H9 (cell line): ENCODE measurements at regions not wholly inside any gene's neighbourhood (a gene's known extent, or its start where the extent isn't known, plus 50 kb on each side); places are given as distances from the start of the nearest gene placed in this dataset.

Experiments
- DNase-seq: peaks from one replicate; pipeline ENCODE4 v3.0.0-alpha.2; 2017
- H2AFZ ChIP-seq: one replicate; pipeline ENCODE4 v1.6.1; 2013; ENCODE audit warnings: mild to moderate bottlenecking, low read length, control low read depth, moderate library complexity
- H2AK5ac ChIP-seq: 2 replicates; pipeline ENCODE4 v1.6.1; 2013; ENCODE audit warnings: low read length, control low read depth, mixed read lengths; ENCODE audit not compliant: insufficient read length
- H2BK120ac ChIP-seq: one replicate; pipeline ENCODE4 v1.6.1; 2013; ENCODE audit warnings: low read depth, mild to moderate bottlenecking, low read length, control low read depth, inconsistent platforms; ENCODE audit not compliant: poor library complexity, severe bottlenecking
- H2BK12ac ChIP-seq: 2 replicates; pipeline ENCODE4 v1.6.1; 2013; ENCODE audit warnings: low read length, control low read depth, mixed read lengths, low read depth; ENCODE audit not compliant: insufficient read length
- H2BK15ac ChIP-seq: 2 replicates; pipeline ENCODE4 v1.6.1; 2013; ENCODE audit warnings: low read depth, low read length, control low read depth
- H2BK20ac ChIP-seq: one replicate; pipeline ENCODE4 v1.6.1; 2013; ENCODE audit warnings: low read depth, mild to moderate bottlenecking, low read length, control low read depth, inconsistent platforms; ENCODE audit not compliant: poor library complexity, severe bottlenecking
- H2BK5ac ChIP-seq: 2 replicates; pipeline ENCODE4 v1.6.1; 2013; ENCODE audit warnings: low read length, control low read depth, mixed read lengths; ENCODE audit not compliant: insufficient read length
- H3K14ac ChIP-seq: 2 replicates; pipeline ENCODE4 v1.6.1; 2013; ENCODE audit warnings: low read length, control low read depth; ENCODE audit not compliant: insufficient read depth
- H3K18ac ChIP-seq: 2 replicates; pipeline ENCODE4 v1.6.1; 2013; ENCODE audit warnings: low read depth, mild to moderate bottlenecking, mixed read lengths, low read length, control low read depth; ENCODE audit not compliant: insufficient read length
- H3K23ac ChIP-seq: 2 replicates; pipeline ENCODE4 v1.6.1; 2013; ENCODE audit warnings: low read length, control low read depth, mixed read lengths, low read depth; ENCODE audit not compliant: insufficient read length
- H3K23me2 ChIP-seq: 2 replicates; pipeline ENCODE4 v1.6.1; 2013; ENCODE audit warnings: low read depth, mild to moderate bottlenecking, mixed read lengths, low read length, control low read depth; ENCODE audit not compliant: insufficient read length, poor library complexity, severe bottlenecking
- H3K27ac ChIP-seq: 2 replicates; pipeline ENCODE4 v1.5.1; 2013; ENCODE audit warnings: low read length, control low read depth, mixed read lengths, low read depth; ENCODE audit not compliant: insufficient read length
- H3K27me3 ChIP-seq: 2 replicates; pipeline ENCODE4 v1.6.1; 2013; ENCODE audit warnings: low read length, control low read depth, inconsistent platforms; ENCODE audit not compliant: insufficient read depth
- H3K4ac ChIP-seq: 2 replicates; pipeline ENCODE4 v1.6.1; 2013; ENCODE audit warnings: low read depth, mild to moderate bottlenecking, control low read depth, inconsistent platforms, low read length, moderate library complexity
- H3K4me1 ChIP-seq: 2 replicates; pipeline ENCODE4 v1.6.1; 2013; ENCODE audit warnings: low read length, control low read depth, inconsistent platforms; ENCODE audit not compliant: insufficient read depth
- H3K4me2 ChIP-seq: 2 replicates; pipeline ENCODE4 v1.6.1; 2013; ENCODE audit warnings: low read length, control low read depth, mixed read lengths; ENCODE audit not compliant: insufficient read length, insufficient read depth
- H3K56ac ChIP-seq: 2 replicates; pipeline ENCODE4 v1.6.1; 2013; ENCODE audit warnings: low read depth, mild to moderate bottlenecking, mixed read lengths, low read length, control low read depth; ENCODE audit not compliant: insufficient read length
- H3K79me1 ChIP-seq: 2 replicates; pipeline ENCODE4 v1.6.1; 2013; ENCODE audit warnings: low read depth, mild to moderate bottlenecking, moderate library complexity, low read length, control low read depth, inconsistent platforms; ENCODE audit not compliant: insufficient read depth, poor library complexity, severe bottlenecking
- H3K79me2 ChIP-seq: 2 replicates; pipeline ENCODE4 v1.6.1; 2013; ENCODE audit warnings: low read length, control low read depth, inconsistent platforms; ENCODE audit not compliant: insufficient read depth
- H3K9ac ChIP-seq: 2 replicates; pipeline ENCODE4 v1.6.1; 2013; ENCODE audit warnings: low read length, control low read depth, mixed read lengths; ENCODE audit not compliant: insufficient read length; ENCODE audit errors: extremely low read depth
- H3K9me3 ChIP-seq: one replicate; pipeline ENCODE4 v1.6.1; 2013; ENCODE audit warnings: low read depth, low read length, inconsistent platforms; ENCODE audit not compliant: control insufficient read depth
- H3T11ph ChIP-seq: one replicate; pipeline ENCODE4 v1.6.1; 2013; ENCODE audit warnings: mild to moderate bottlenecking, low read length, control low read depth, inconsistent platforms
- H4K20me1 ChIP-seq: one replicate; pipeline ENCODE4 v1.6.1; 2013; ENCODE audit not compliant: control insufficient read depth, insufficient read length, insufficient read depth
- H4K5ac ChIP-seq: 2 replicates; pipeline ENCODE4 v1.6.1; 2013; ENCODE audit warnings: low read depth, mild to moderate bottlenecking, mixed read lengths, low read length, control low read depth; ENCODE audit not compliant: insufficient read length
- H4K8ac ChIP-seq: replicated peaks from 2 replicates; pipeline ENCODE4 v1.6.1; 2013; ENCODE audit warnings: low read length, control low read depth, mixed read lengths, low read depth; ENCODE audit not compliant: insufficient read length
- H4K91ac ChIP-seq: 2 replicates; pipeline ENCODE4 v1.6.1; 2013; ENCODE audit warnings: low read depth, mild to moderate bottlenecking, moderate library complexity, mixed read lengths, low read length, control low read depth; ENCODE audit not compliant: insufficient read length
- H3K27ac Mint-ChIP-seq, 3 experiments: 2 replicates in 2 of 3; 3 replicates in 1 of 3; pipeline ENCODE4 v1.8.0; 2020 to 2021; ENCODE audit warnings: mixed read lengths in 3 of 3, mild to moderate bottlenecking in 1 of 3, moderate library complexity in 1 of 3
- H3K27me3 Mint-ChIP-seq: 2 replicates; pipeline ENCODE4 v1.8.0; 2021; ENCODE audit warnings: low read depth, mild to moderate bottlenecking, moderate library complexity, mixed read lengths
- H3K36me3 Mint-ChIP-seq, 3 experiments: 2 replicates in 2 of 3; 3 replicates in 1 of 3; pipeline ENCODE4 v1.8.0; 2020 to 2021; ENCODE audit warnings: low read depth in 3 of 3, mixed read lengths in 3 of 3; ENCODE audit not compliant: insufficient read depth in 1 of 3
- H3K4me1 Mint-ChIP-seq, 2 experiments: 2 replicates each; pipeline ENCODE4 v1.8.0; 2020; ENCODE audit warnings: mixed read lengths in 2 of 2
- H3K4me3 Mint-ChIP-seq, 2 experiments: 2 replicates in 1 of 2; 3 replicates in 1 of 2; pipeline ENCODE4 v1.8.0; 2020 to 2021; ENCODE audit warnings: mild to moderate bottlenecking in 2 of 2, mixed read lengths in 2 of 2, moderate library complexity in 1 of 2
- H3K9me3 Mint-ChIP-seq, 2 experiments: 2 replicates in 1 of 2; 3 replicates in 1 of 2; pipeline ENCODE4 v1.8.0; 2020; ENCODE audit warnings: mild to moderate bottlenecking in 2 of 2, mixed read lengths in 2 of 2, moderate library complexity in 1 of 2
- CTCF ChIP-seq: fragments of 200-600 bp; sonication (generic); conservative IDR thresholded peaks from 3 replicates; pipeline ENCODE4 v1.8.0; 2021; ENCODE audit warnings: antibody characterized with exemption, mild to moderate bottlenecking
- WGBS: extraction: QIAGEN DNeasy Blood & Tissue Kit; methylation state at CpG from one replicate; pipeline ENCODE4 v1.1.7; 2013; ENCODE audit warnings: missing lambda C conversion rate, low lambda C conversion rate, mixed read lengths; ENCODE audit not compliant: insufficient read length; ENCODE audit errors: extremely low coverage; 5-methylcytosine and 5-hydroxymethylcytosine counted together

GRCh38 chr3:67301556-67301955 lies 303.4 kb downstream of the KBTBD8 start:
- Mint-ChIP-seq H3K36me3 (no peaks in the 10 kb centered on the region), H3K27ac (no peak overlapping the region), H3K4me3 (no peak overlapping the region), H3K9me3 (no peaks in the 10 kb centered on the region), H3K27me3 (no peaks in the 10 kb centered on the region), H3K4me1 (peaks cover 18 to 22% of the 10 kb centered on the region in 2 experiments)
- H2BK20ac ChIP-seq: no peak overlapping the region
- no peak overlapping the region for H4K8ac ChIP-seq
- no peaks in the 10 kb centered on the region for H3K4me1 ChIP-seq
- no peak overlapping the region for H2BK12ac ChIP-seq
- no peak for DNase-seq
- H3T11ph ChIP-seq: no peak overlapping the region
- no peak overlapping the region for H2BK120ac ChIP-seq
- no peak overlapping the region for H2BK15ac ChIP-seq
- H3K4me2 ChIP-seq: no peak overlapping the region
- no peak overlapping the region for H3K4ac ChIP-seq
- no peaks in the 10 kb centered on the region for H4K20me1 ChIP-seq
- H3K9ac ChIP-seq: no peak overlapping the region
- no peak overlapping the region for H3K18ac ChIP-seq
- no peak overlapping the region for H2BK5ac ChIP-seq
- H3K56ac ChIP-seq: no peak overlapping the region
- H4K5ac ChIP-seq: no peak overlapping the region
- H3K79me1 ChIP-seq: no peaks in the 10 kb centered on the region
- no peak for TF ChIP-seq CTCF
- H3K9me3 ChIP-seq: no peaks in the 10 kb centered on the region
- H3K23me2 ChIP-seq: no peaks in the 10 kb centered on the region
- H2AFZ ChIP-seq: no peak overlapping the region
- no peak overlapping the region for H3K23ac ChIP-seq
- no peak overlapping the region for H3K27ac ChIP-seq
- H3K14ac ChIP-seq: no peak overlapping the region
- no peak overlapping the region for H4K91ac ChIP-seq
- H3K79me2 ChIP-seq: no peaks in the 10 kb centered on the region
- no peaks in the 10 kb centered on the region for H3K27me3 ChIP-seq
- no peak overlapping the region for H2AK5ac ChIP-seq
- no CpG with 5 or more reads among the region's 2 CpGs for WGBS
